ENCODE measurements at regions not wholly inside any gene's neighbourhood (a gene's known extent, or its start where the extent isn't known, plus 50 kb on each side); places are given as distances from the start of the nearest gene placed in this dataset.

- no peak for DNase-seq (ENCODE audit: low spot score)
Measured at GRCh38 chr2:2524348-2524941, 193.4 kb upstream of the MYT1L start.

GRCh38 chr2:2523461-2524347, 192.6 kb upstream of the MYT1L start:
- no peak for DNase-seq (ENCODE audit: low spot score)

GRCh38 chr2:2520401-2520811, 189.3 kb upstream of the MYT1L start:
- no peak for DNase-seq (ENCODE audit: low spot score)

GRCh38 chr2:2519381-2519780, 188.3 kb upstream of the MYT1L start:
- DNase-seq (ENCODE audit: low spot score): no peak

- no peak for DNase-seq (ENCODE audit: low spot score)
Measured at GRCh38 chr2:2517399-2517798, 186.3 kb upstream of the MYT1L start.

GRCh38 chr2:2516386-2516785, 185.3 kb upstream of the MYT1L start:
- DNase-seq (ENCODE audit: low spot score): no peak

- DNase-seq (ENCODE audit: low spot score): no peak
Measured at GRCh38 chr2:2512931-2513330, 181.9 kb upstream of the MYT1L start.

- DNase-seq (ENCODE audit: low spot score): no peak
Measured at GRCh38 chr2:2507417-2507997, 176.4 kb upstream of the MYT1L start.

- no peak for DNase-seq (ENCODE audit: low spot score)
Measured at GRCh38 chr2:2506536-2506935, 175.5 kb upstream of the MYT1L start.

- no peak for DNase-seq (ENCODE audit: low spot score)
Measured at GRCh38 chr2:2505604-2506003, 174.5 kb upstream of the MYT1L start.

GRCh38 chr2:2503864-2504418, 172.9 kb upstream of the MYT1L start:
- no peak for DNase-seq (ENCODE audit: low spot score)

GRCh38 chr2:2502201-2502549, 171.1 kb upstream of the MYT1L start:
- DNase-seq (ENCODE audit: low spot score): no peak

GRCh38 chr2:2501454-2502200, 170.6 kb upstream of the MYT1L start:
- DNase-seq (ENCODE audit: low spot score): no peak

- no peak for DNase-seq (ENCODE audit: low spot score)
Measured at GRCh38 chr2:2495606-2496005, 164.5 kb upstream of the MYT1L start.

- DNase-seq (ENCODE audit: low spot score): no peak
Measured at GRCh38 chr2:2493496-2493895, 162.4 kb upstream of the MYT1L start.

- DNase-seq (ENCODE audit: low spot score): no peak
Measured at GRCh38 chr2:2492800-2493199, 161.7 kb upstream of the MYT1L start.

GRCh38 chr2:2491964-2492363, 160.9 kb upstream of the MYT1L start:
- no peak for DNase-seq (ENCODE audit: low spot score)

- no peak for DNase-seq (ENCODE audit: low spot score)
Measured at GRCh38 chr2:2484301-2484700, 153.2 kb upstream of the MYT1L start.

GRCh38 chr2:2482851-2483250, 151.8 kb upstream of the MYT1L start:
- no peak for DNase-seq (ENCODE audit: low spot score)

- no peak for DNase-seq (ENCODE audit: low spot score)
Measured at GRCh38 chr2:2472881-2473280, 141.8 kb upstream of the MYT1L start.

GRCh38 chr2:2472044-2472443, 141.0 kb upstream of the MYT1L start:
- DNase-seq (ENCODE audit: low spot score): no peak

- no peak for DNase-seq (ENCODE audit: low spot score)
Measured at GRCh38 chr2:2466534-2466933, 135.5 kb upstream of the MYT1L start.
